Heart left ventricle (tissue), 13 donors: ENCODE measurements at regions not wholly inside any gene's neighbourhood (a gene's known extent, or its start where the extent isn't known, plus 50 kb on each side); places are given as distances from the start of the nearest gene placed in this dataset.

Experiments
- POLR2A ChIP-seq, 2 donors: fragments of 450-650 bp; IDR thresholded peaks; one replicate each; pipeline ENCODE4 v1.6.1; 2017; ENCODE audit warnings: antibody characterized with exemption in 2 of 2, mild to moderate bottlenecking in 2 of 2, moderate library complexity in 2 of 2
- TF ChIP-seq, protein P1 (sequence below), 12 donors: fragments of 200-600 bp; sonication (generic) in 4 of 12; IDR thresholded peaks; one replicate each; pipeline versions ENCODE4 v1.5.0 to v1.8.0; 2018 to 2022; ENCODE audit warnings: antibody characterized with exemption in 12 of 12, mild to moderate bottlenecking in 5 of 12
- donor health status: ischemic (EF 13 %, LVEDD 7.1; RV severe dilation, severe dysfunction).
- donor health status: DM: no; HTN: yes; CAD: no.
- donor health status: DM: no; HTN: no; CAD: no.
- donor health status: ischemic (EF 25% LVEDD 6.9; RV normal size, moderate dysfunction).
- donor health status: ischemic (EF 25% LVEDD 5.7; RV mildly dilated, moderate dysfunction).
- donor health status: ischemic (EF 35%, LVEDD 5.7; RV mildly dilated, moderate dysfunction).
- donor health status: nonischemic (EF 11% LVEDD 7.7; RV severe dilation, severe dysfunction).
- donor health status: DM: yes; HTN: yes; CAD: no.
- donor health status: PGD.
- donor health status: ischemic (EF 29% LVEDD 5.4; RV normal size, mild dysfunction).
- donor health status: nonischemic (EF 23%, LVEDD 6.1; RV moderate dilation, normal function).

- no peak for TF ChIP-seq POLR2A (IDR thresholded peaks at IDR 0.05)
- TF ChIP-seq, protein P1, sequence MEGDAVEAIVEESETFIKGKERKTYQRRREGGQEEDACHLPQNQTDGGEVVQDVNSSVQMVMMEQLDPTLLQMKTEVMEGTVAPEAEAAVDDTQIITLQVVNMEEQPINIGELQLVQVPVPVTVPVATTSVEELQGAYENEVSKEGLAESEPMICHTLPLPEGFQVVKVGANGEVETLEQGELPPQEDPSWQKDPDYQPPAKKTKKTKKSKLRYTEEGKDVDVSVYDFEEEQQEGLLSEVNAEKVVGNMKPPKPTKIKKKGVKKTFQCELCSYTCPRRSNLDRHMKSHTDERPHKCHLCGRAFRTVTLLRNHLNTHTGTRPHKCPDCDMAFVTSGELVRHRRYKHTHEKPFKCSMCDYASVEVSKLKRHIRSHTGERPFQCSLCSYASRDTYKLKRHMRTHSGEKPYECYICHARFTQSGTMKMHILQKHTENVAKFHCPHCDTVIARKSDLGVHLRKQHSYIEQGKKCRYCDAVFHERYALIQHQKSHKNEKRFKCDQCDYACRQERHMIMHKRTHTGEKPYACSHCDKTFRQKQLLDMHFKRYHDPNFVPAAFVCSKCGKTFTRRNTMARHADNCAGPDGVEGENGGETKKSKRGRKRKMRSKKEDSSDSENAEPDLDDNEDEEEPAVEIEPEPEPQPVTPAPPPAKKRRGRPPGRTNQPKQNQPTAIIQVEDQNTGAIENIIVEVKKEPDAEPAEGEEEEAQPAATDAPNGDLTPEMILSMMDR (IDR thresholded peaks at IDR 0.05) = no peak
Observed at GRCh38 chr3:117146571-117146970, 437.0 kb downstream of the TUSC7 start.
